ENCODE measurements at regions not wholly inside any gene's neighbourhood (a gene's known extent, or its start where the extent isn't known, plus 50 kb on each side); places are given as distances from the start of the nearest gene placed in this dataset.

- ChIA-PET RAD21 (ENCODE audit: low non-redundant PET in 1 of 2, low total read pairs in 2 of 2, uncharacterized antibody in 2 of 2, unreplicated experiment in 2 of 2) (no interaction called here), POLR2A (interaction anchor here (0.7 kb wide), 1 partner anchor 31 kb away, joined by 3 read pairs; no protein-coding TSS in a partner anchor), CTCF (no interaction called here)
- Histone ChIP-seq H3K36me3 (ENCODE audit: control insufficient read depth in 1 of 2, insufficient read depth in 2 of 2, low read length in 2 of 2) (no peaks in the 10 kb centered on the region), H3K4me2 (ENCODE audit: low read length) (no peak overlapping the region), H3K9me2 (ENCODE audit: insufficient read depth) (no peaks in the 10 kb centered on the region), H3K9ac (ENCODE audit: low read length) (no peak overlapping the region), H3K4me1 (ENCODE audit: control insufficient read depth in 1 of 2, insufficient read depth in 2 of 2, low read length in 2 of 2) (no peaks in the 10 kb centered on the region), H4K20me1 (ENCODE audit: insufficient read depth) (no peaks in the 10 kb centered on the region), H3K27me3 (ENCODE audit: insufficient read depth, low read length) (no peaks in the 10 kb centered on the region), H3K27ac (ENCODE audit: low read depth, low read length) (no peak overlapping the region), H3K79me2 (ENCODE audit: insufficient read depth, low read length) (no peaks in the 10 kb centered on the region), H2AFZ (ENCODE audit: low read depth, low read length, poor library complexity, severe bottlenecking) (no peak overlapping the region), H3K9me3 (ENCODE audit: control insufficient read depth in 1 of 2, insufficient read depth in 1 of 2, low read depth in 1 of 2, low read length in 2 of 2) (no peaks in the 10 kb centered on the region), H3K4me3 (replicated peaks in 1 of 2; ENCODE audit: low read depth in 1 of 2, low read length in 2 of 2) (no peak overlapping the region)
- BruUV-seq (replicated peaks) = no TSS peak
- TF ChIP-seq CEBPB (IDR thresholded peaks at IDR 0.05; ENCODE audit: low read depth) (no peak), EGR1 (IDR thresholded peaks at IDR 0.05; ENCODE audit: low read depth) (no peak), SIN3A (IDR thresholded peaks at IDR 0.05; ENCODE audit: low read depth) (no peak), RAD21 (IDR thresholded peaks at IDR 0.05; ENCODE audit: low read depth) (no peak)
- TF ChIP-seq, protein P1, sequence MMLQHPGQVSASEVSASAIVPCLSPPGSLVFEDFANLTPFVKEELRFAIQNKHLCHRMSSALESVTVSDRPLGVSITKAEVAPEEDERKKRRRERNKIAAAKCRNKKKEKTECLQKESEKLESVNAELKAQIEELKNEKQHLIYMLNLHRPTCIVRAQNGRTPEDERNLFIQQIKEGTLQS (IDR thresholded peaks at IDR 0.05) = no peak
- TF ChIP-seq, protein P2, sequence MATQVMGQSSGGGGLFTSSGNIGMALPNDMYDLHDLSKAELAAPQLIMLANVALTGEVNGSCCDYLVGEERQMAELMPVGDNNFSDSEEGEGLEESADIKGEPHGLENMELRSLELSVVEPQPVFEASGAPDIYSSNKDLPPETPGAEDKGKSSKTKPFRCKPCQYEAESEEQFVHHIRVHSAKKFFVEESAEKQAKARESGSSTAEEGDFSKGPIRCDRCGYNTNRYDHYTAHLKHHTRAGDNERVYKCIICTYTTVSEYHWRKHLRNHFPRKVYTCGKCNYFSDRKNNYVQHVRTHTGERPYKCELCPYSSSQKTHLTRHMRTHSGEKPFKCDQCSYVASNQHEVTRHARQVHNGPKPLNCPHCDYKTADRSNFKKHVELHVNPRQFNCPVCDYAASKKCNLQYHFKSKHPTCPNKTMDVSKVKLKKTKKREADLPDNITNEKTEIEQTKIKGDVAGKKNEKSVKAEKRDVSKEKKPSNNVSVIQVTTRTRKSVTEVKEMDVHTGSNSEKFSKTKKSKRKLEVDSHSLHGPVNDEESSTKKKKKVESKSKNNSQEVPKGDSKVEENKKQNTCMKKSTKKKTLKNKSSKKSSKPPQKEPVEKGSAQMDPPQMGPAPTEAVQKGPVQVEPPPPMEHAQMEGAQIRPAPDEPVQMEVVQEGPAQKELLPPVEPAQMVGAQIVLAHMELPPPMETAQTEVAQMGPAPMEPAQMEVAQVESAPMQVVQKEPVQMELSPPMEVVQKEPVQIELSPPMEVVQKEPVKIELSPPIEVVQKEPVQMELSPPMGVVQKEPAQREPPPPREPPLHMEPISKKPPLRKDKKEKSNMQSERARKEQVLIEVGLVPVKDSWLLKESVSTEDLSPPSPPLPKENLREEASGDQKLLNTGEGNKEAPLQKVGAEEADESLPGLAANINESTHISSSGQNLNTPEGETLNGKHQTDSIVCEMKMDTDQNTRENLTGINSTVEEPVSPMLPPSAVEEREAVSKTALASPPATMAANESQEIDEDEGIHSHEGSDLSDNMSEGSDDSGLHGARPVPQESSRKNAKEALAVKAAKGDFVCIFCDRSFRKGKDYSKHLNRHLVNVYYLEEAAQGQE (IDR thresholded peaks at IDR 0.05; ENCODE audit: low read depth) = no peak
- DNase-seq (ENCODE audit: low read depth, low spot score) = no peak
- intact Hi-C loops (cut with micrococcal nuclease) = no loop called here
- no peak for ATAC-seq
Measured at GRCh38 chr7:84813376-84813775, 373.5 kb downstream of the SEMA3D start.

GRCh38 chr7:84812021-84812420 is 374.8 kb downstream of the SEMA3D start:
- CTCF ChIA-PET = no interaction called here
- ATAC-seq (no peak), DNase-seq (ENCODE audit: low read depth, low spot score) (no peak)
- RAD21 ChIA-PET (ENCODE audit: low non-redundant PET in 1 of 2, low total read pairs in 2 of 2, uncharacterized antibody in 2 of 2, unreplicated experiment in 2 of 2) = no interaction called here
- H3K9me3 ChIP-seq (ENCODE audit: control insufficient read depth in 1 of 2, insufficient read depth in 1 of 2, low read depth in 1 of 2, low read length in 2 of 2) = no peaks in the 10 kb centered on the region
- H4K20me1 ChIP-seq (ENCODE audit: insufficient read depth) = no peaks in the 10 kb centered on the region
- no peaks in the 10 kb centered on the region for H3K9me2 ChIP-seq (ENCODE audit: insufficient read depth)
- no peak overlapping the region for H3K4me3 ChIP-seq (replicated peaks in 1 of 2; ENCODE audit: low read depth in 1 of 2, low read length in 2 of 2)
- H3K27me3 ChIP-seq (ENCODE audit: insufficient read depth, low read length) = no peaks in the 10 kb centered on the region
- H2AFZ ChIP-seq (ENCODE audit: low read depth, low read length, poor library complexity, severe bottlenecking) = no peak overlapping the region
- no peaks in the 10 kb centered on the region for H3K79me2 ChIP-seq (ENCODE audit: insufficient read depth, low read length)
- POLR2A ChIA-PET = no interaction called here
- H3K27ac ChIP-seq (ENCODE audit: low read depth, low read length) = no peak overlapping the region
- H3K9ac ChIP-seq (ENCODE audit: low read length) = no peak overlapping the region
- H3K36me3 ChIP-seq (ENCODE audit: control insufficient read depth in 1 of 2, insufficient read depth in 2 of 2, low read length in 2 of 2) = no peaks in the 10 kb centered on the region
- intact Hi-C loops (cut with micrococcal nuclease) = no loop called here
- no peak overlapping the region for H3K4me2 ChIP-seq (ENCODE audit: low read length)
- BruUV-seq (replicated peaks) = no TSS peak
- no peaks in the 10 kb centered on the region for H3K4me1 ChIP-seq (ENCODE audit: control insufficient read depth in 1 of 2, insufficient read depth in 2 of 2, low read length in 2 of 2)
- TF ChIP-seq SRF (IDR thresholded peaks at IDR 0.05; ENCODE audit: low read depth) (no peak), ELF1 (IDR thresholded peaks at IDR 0.05; ENCODE audit: borderline replicate concordance, low read depth) (no peak), SP1 (IDR thresholded peaks at IDR 0.05; ENCODE audit: low read depth) (no peak), YY1 (IDR thresholded peaks at IDR 0.05; ENCODE audit: extremely low read depth, insufficient replicate concordance, low read depth, low read length) (no peak), CBX3 (IDR thresholded peaks at IDR 0.05; ENCODE audit: low read depth) (no peak)
- TF ChIP-seq, protein P2 (IDR thresholded peaks at IDR 0.05; ENCODE audit: low read depth) = no peak
- TF ChIP-seq, protein P3, sequence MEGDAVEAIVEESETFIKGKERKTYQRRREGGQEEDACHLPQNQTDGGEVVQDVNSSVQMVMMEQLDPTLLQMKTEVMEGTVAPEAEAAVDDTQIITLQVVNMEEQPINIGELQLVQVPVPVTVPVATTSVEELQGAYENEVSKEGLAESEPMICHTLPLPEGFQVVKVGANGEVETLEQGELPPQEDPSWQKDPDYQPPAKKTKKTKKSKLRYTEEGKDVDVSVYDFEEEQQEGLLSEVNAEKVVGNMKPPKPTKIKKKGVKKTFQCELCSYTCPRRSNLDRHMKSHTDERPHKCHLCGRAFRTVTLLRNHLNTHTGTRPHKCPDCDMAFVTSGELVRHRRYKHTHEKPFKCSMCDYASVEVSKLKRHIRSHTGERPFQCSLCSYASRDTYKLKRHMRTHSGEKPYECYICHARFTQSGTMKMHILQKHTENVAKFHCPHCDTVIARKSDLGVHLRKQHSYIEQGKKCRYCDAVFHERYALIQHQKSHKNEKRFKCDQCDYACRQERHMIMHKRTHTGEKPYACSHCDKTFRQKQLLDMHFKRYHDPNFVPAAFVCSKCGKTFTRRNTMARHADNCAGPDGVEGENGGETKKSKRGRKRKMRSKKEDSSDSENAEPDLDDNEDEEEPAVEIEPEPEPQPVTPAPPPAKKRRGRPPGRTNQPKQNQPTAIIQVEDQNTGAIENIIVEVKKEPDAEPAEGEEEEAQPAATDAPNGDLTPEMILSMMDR (IDR thresholded peaks at IDR 0.05 in 2 of 3, conservative IDR thresholded peaks at IDR 0.05 in 1 of 3; ENCODE audit: borderline replicate concordance in 1 of 3, insufficient read depth in 1 of 3, low read depth in 2 of 3, low read length in 2 of 3) = no peak

Data from HCT116 (cell line).